CD4-positive, alpha-beta T cell (primary cell): ENCODE measurements at regions not wholly inside any gene's neighbourhood (a gene's known extent, or its start where the extent isn't known, plus 50 kb on each side); places are given as distances from the start of the nearest gene placed in this dataset.
"Not testable (repeated sequence)": the region's sequence is repeated elsewhere in the genome, so short reads cannot be mapped to it uniquely, and the experiment has no call there.

Experiments used
- ATAC-seq: fragments of 200-7000 bp; cut with Tn5 transposase; one replicate; pipeline ENCODE4 v1.10.0; 2022; ENCODE audit warnings: mild to moderate bottlenecking; ENCODE audit not compliant: poor library complexity
- CTCF ChIA-PET: fragments of 350-600 bp; sonication (Branson Sonifier 250); formaldehyde crosslinking; loops from one replicate; lab custom pipeline; 2021; ENCODE audit warnings: antibody characterized with exemption, inconsistent platforms; lab: Charles Lee
- POLR2A ChIA-PET: fragments of 350-600 bp; sonication (Branson Sonifier 250); formaldehyde crosslinking; loops from one replicate; lab custom pipeline; 2021; ENCODE audit warnings: antibody characterized with exemption, inconsistent platforms; lab: Charles Lee
- DNase-seq, 14 experiments: peaks; one replicate each; pipeline ENCODE4 v3.0.0-alpha.2; 2013 to 2020; ENCODE audit warnings: mixed read lengths in 2 of 14
- H3K27ac ChIP-seq, 2 donors: one replicate each; pipeline versions ENCODE4 v1.5.1 to v1.7.0; 2013; ENCODE audit warnings: low read length in 2 of 2, low read depth in 1 of 2, mild to moderate bottlenecking in 1 of 2
- H3K27me3 ChIP-seq, 2 experiments: 1 replicate in 1 of 2; 2 replicates in 1 of 2; pipeline versions ENCODE4 v1.6.1 to v1.7.0; 2013; ENCODE audit warnings: low read length in 2 of 2, control low read depth in 1 of 2, mild to moderate bottlenecking in 1 of 2, moderate library complexity in 1 of 2; ENCODE audit not compliant: insufficient read depth in 2 of 2, control insufficient read depth in 1 of 2
- H3K36me3 ChIP-seq: one replicate; pipeline ENCODE4 v1.6.1; 2013; ENCODE audit warnings: low read length, control low read depth; ENCODE audit not compliant: insufficient read depth
- H3K4me1 ChIP-seq: one replicate; pipeline ENCODE4 v1.6.1; 2013; ENCODE audit warnings: low read length, control low read depth; ENCODE audit not compliant: insufficient read depth
- H3K4me3 ChIP-seq: one replicate; pipeline ENCODE4 v1.5.1; 2013; ENCODE audit warnings: mild to moderate bottlenecking, low read length, moderate library complexity
- H3K9me3 ChIP-seq, 2 experiments: 1 replicate in 1 of 2; 2 replicates in 1 of 2; pipeline versions ENCODE4 v1.6.1 to v1.7.0; 2013; ENCODE audit warnings: low read length in 2 of 2, mild to moderate bottlenecking in 2 of 2, control low read depth in 1 of 2, moderate library complexity in 1 of 2; ENCODE audit not compliant: control insufficient read depth in 1 of 2, insufficient read depth in 1 of 2
- H3K27ac Mint-ChIP-seq: one replicate; pipeline ENCODE4 v1.8.0; 2020; ENCODE audit warnings: mixed read lengths
- H3K27me3 Mint-ChIP-seq: one replicate; pipeline ENCODE4 v1.8.0; 2021; ENCODE audit warnings: mixed read lengths
- H3K36me3 Mint-ChIP-seq: one replicate; pipeline ENCODE4 v1.8.0; 2021; ENCODE audit warnings: low read depth, mixed read lengths
- H3K4me1 Mint-ChIP-seq: one replicate; pipeline ENCODE4 v1.8.0; 2021; ENCODE audit warnings: low read depth, mixed read lengths
- H3K4me3 Mint-ChIP-seq: one replicate; pipeline ENCODE4 v1.8.0; 2020; ENCODE audit warnings: mild to moderate bottlenecking, mixed read lengths
- H3K9me3 Mint-ChIP-seq: one replicate; pipeline ENCODE4 v1.8.0; 2020; ENCODE audit warnings: mixed read lengths
- CTCF ChIP-seq: fragments of 200-600 bp; IDR thresholded peaks from one replicate; pipeline ENCODE4 v1.8.0; 2022; ENCODE audit warnings: antibody characterized with exemption, mild to moderate bottlenecking
- intact Hi-C, 2 experiments: fragments of 100-400 bp; cut with DNase I in 1 of 2; cut with micrococcal nuclease in 1 of 2; formaldehyde crosslinking; loops; one replicate each; pipeline versions ENCODE4 v1.15.1 to v1.9.0; 2023 to 2025; cut with DNase I, micrococcal nuclease

GRCh38 chr13:81230386-81230785, 889.5 kb upstream of the SPRY2 start:
- H3K9me3 Mint-ChIP-seq, result peaks cover 3% of the 10 kb centered on the region
- intact Hi-C loops, result no loop called here
- Histone ChIP-seq H3K4me1 (no peaks in the 10 kb centered on the region), H3K4me3 (no peak overlapping the region), H3K36me3 (no peaks in the 10 kb centered on the region), H3K27ac (no peak overlapping the region), H3K9me3 (peaks cover 0 to under 1% of the 10 kb centered on the region in 2 experiments), H3K27me3 (no peaks in the 10 kb centered on the region)
- TF ChIP-seq CTCF, result no peak
- ChIA-PET CTCF (no interaction called here), POLR2A (no interaction called here)
- H3K27me3 Mint-ChIP-seq, result no peaks in the 10 kb centered on the region
- DNase-seq (no peak), ATAC-seq (no peak)
- H3K4me1 Mint-ChIP-seq, result no peaks in the 10 kb centered on the region
- no peak overlapping the region for H3K4me3 Mint-ChIP-seq
- no peaks in the 10 kb centered on the region for H3K36me3 Mint-ChIP-seq
- H3K27ac Mint-ChIP-seq, result no peak overlapping the region

- H3K27me3 ChIP-seq, H3K36me3 Mint-ChIP-seq, ATAC-seq, H3K36me3 ChIP-seq, H3K4me3 Mint-ChIP-seq, H3K27ac Mint-ChIP-seq, H3K4me3 ChIP-seq, intact Hi-C loops, H3K9me3 ChIP-seq, DNase-seq, CTCF ChIA-PET, H3K9me3 Mint-ChIP-seq, POLR2A ChIA-PET, H3K4me1 Mint-ChIP-seq, H3K27ac ChIP-seq, H3K27me3 Mint-ChIP-seq, H3K4me1 ChIP-seq: not testable (repeated sequence)
Measured at GRCh38 chr13:81226830-81227229, 885.9 kb upstream of the SPRY2 start.

GRCh38 chr13:81224209-81224833, 883.4 kb upstream of the SPRY2 start:
- no peaks in the 10 kb centered on the region for H3K36me3 Mint-ChIP-seq
- no peak for DNase-seq
- no peaks in the 10 kb centered on the region for H3K36me3 ChIP-seq
- H3K4me1 Mint-ChIP-seq, result no peaks in the 10 kb centered on the region
- no peaks in the 10 kb centered on the region for H3K27me3 Mint-ChIP-seq
- peaks cover 9% of the 10 kb centered on the region for H3K9me3 Mint-ChIP-seq
- no peak overlapping the region for H3K4me3 ChIP-seq
- H3K4me1 ChIP-seq, result no peaks in the 10 kb centered on the region
- ATAC-seq, result no peak
- POLR2A ChIA-PET, result no interaction called here
- H3K27ac Mint-ChIP-seq, result no peak overlapping the region
- H3K27me3 ChIP-seq, result no peaks in the 10 kb centered on the region
- H3K9me3 ChIP-seq, result no peaks in the 10 kb centered on the region
- intact Hi-C loops, result no loop called here
- TF ChIP-seq CTCF, result no peak
- CTCF ChIA-PET, result no interaction called here
- H3K27ac ChIP-seq, result no peak overlapping the region
- H3K4me3 Mint-ChIP-seq, result no peak overlapping the region

- no peaks in the 10 kb centered on the region for H3K4me1 ChIP-seq
- no peaks in the 10 kb centered on the region for H3K27me3 ChIP-seq
- H3K9me3 ChIP-seq, result no peaks in the 10 kb centered on the region
- no peak for DNase-seq
- H3K36me3 ChIP-seq, result no peaks in the 10 kb centered on the region
- ChIA-PET POLR2A (no interaction called here), CTCF (no interaction called here)
- ATAC-seq, result no peak
- Mint-ChIP-seq H3K27me3 (no peaks in the 10 kb centered on the region), H3K36me3 (no peaks in the 10 kb centered on the region), H3K9me3 (peaks cover 9% of the 10 kb centered on the region), H3K27ac (no peak overlapping the region), H3K4me1 (no peaks in the 10 kb centered on the region), H3K4me3 (no peak overlapping the region)
- TF ChIP-seq CTCF, result no peak
- no peak overlapping the region for H3K27ac ChIP-seq
- no peak overlapping the region for H3K4me3 ChIP-seq
- intact Hi-C loops, result no loop called here
Measured at GRCh38 chr13:81223778-81224177, 882.9 kb upstream of the SPRY2 start.
